ENCODE measurements at regions not wholly inside any gene's neighbourhood (a gene's known extent, or its start where the extent isn't known, plus 50 kb on each side); places are given as distances from the start of the nearest gene placed in this dataset.

GRCh38 chr3:168976969-168977368 lies 686.5 kb downstream of the MECOM start:
- Histone ChIP-seq H3K4me2 (ENCODE audit: unreplicated experiment) (no peak overlapping the region), H3K4me1 (ENCODE audit: insufficient read depth) (peaks cover 16% of the 10 kb centered on the region), H3K4me3 (no peak overlapping the region), H3K27ac (no peak overlapping the region), H3K27me3 (replicated peaks; ENCODE audit: insufficient read depth) (no peaks in the 10 kb centered on the region), H3K9me3 (ENCODE audit: low read depth) (no peaks in the 10 kb centered on the region), H3K36me3 (ENCODE audit: low read depth) (no peaks in the 10 kb centered on the region), H3K9ac (no peak overlapping the region), H2AFZ (no peak overlapping the region), H3K79me2 (ENCODE audit: insufficient read depth) (no peaks in the 10 kb centered on the region), H4K20me1 (ENCODE audit: insufficient read depth) (no peaks in the 10 kb centered on the region), H3F3A (ENCODE audit: insufficient read depth) (0 out of 2 replicates have a peak, but pooled peaks cover 7% of the 10 kb centered on the region), H3K9me2 (ENCODE audit: insufficient read depth) (no peaks in the 10 kb centered on the region)
- TF ChIP-seq EZH2 (IDR thresholded peaks at IDR 0.05; ENCODE audit: insufficient read depth, poor library complexity, severe bottlenecking) (no peak), EZH2phosphoT487 (IDR thresholded peaks at IDR 0.05; ENCODE audit: insufficient read depth, low read depth) (no peak)
- WGBS, 2 experiments (ENCODE audit: low coverage in 1 of 2, low lambda C conversion rate in 2 of 2, missing lambda C conversion rate in 2 of 2): 75 to 77% methylated on average over 2 of the region's 2 CpGs
- in situ Hi-C loops (cut with MboI): no loop called here
- no peak for DNase-seq

GRCh38 chr3:168975576-168975975 lies 687.9 kb downstream of the MECOM start:
- Histone ChIP-seq H3K4me2 (ENCODE audit: unreplicated experiment) (no peak overlapping the region), H3K27me3 (replicated peaks; ENCODE audit: insufficient read depth) (no peaks in the 10 kb centered on the region), H3K4me1 (ENCODE audit: insufficient read depth) (peaks cover 10% of the 10 kb centered on the region; the same call in 1 of the 2 replicates), H2AFZ (no peak overlapping the region), H3K27ac (no peak overlapping the region), H3K9me3 (ENCODE audit: low read depth) (no peaks in the 10 kb centered on the region), H3K9ac (no peak overlapping the region), H3K4me3 (no peak overlapping the region), H3K9me2 (ENCODE audit: insufficient read depth) (no peaks in the 10 kb centered on the region), H4K20me1 (ENCODE audit: insufficient read depth) (no peaks in the 10 kb centered on the region), H3K79me2 (ENCODE audit: insufficient read depth) (no peaks in the 10 kb centered on the region), H3F3A (ENCODE audit: insufficient read depth) (0 out of 2 replicates have a peak, but pooled peaks cover 7% of the 10 kb centered on the region), H3K36me3 (ENCODE audit: low read depth) (no peaks in the 10 kb centered on the region)
- TF ChIP-seq EZH2 (IDR thresholded peaks at IDR 0.05; ENCODE audit: insufficient read depth, poor library complexity, severe bottlenecking): no peak
- no peak for TF ChIP-seq EZH2phosphoT487 (IDR thresholded peaks at IDR 0.05; ENCODE audit: insufficient read depth, low read depth)
- in situ Hi-C loops (cut with MboI): no loop called here
- 81 to 90% methylated on average over 1 of the region's 1 CpG for WGBS, 2 experiments (ENCODE audit: low coverage in 1 of 2, low lambda C conversion rate in 2 of 2, missing lambda C conversion rate in 2 of 2)
- DNase-seq: no peak

- Histone ChIP-seq H3K9me2 (ENCODE audit: insufficient read depth) (no peaks in the 10 kb centered on the region), H3K36me3 (ENCODE audit: low read depth) (no peaks in the 10 kb centered on the region), H4K20me1 (ENCODE audit: insufficient read depth) (no peaks in the 10 kb centered on the region), H2AFZ (no peak overlapping the region), H3F3A (ENCODE audit: insufficient read depth) (0 out of 2 replicates have a peak, but pooled peaks cover 7% of the 10 kb centered on the region), H3K27ac (no peak overlapping the region), H3K4me2 (ENCODE audit: unreplicated experiment) (no peak overlapping the region), H3K9me3 (ENCODE audit: low read depth) (no peaks in the 10 kb centered on the region), H3K4me3 (no peak overlapping the region), H3K9ac (no peak overlapping the region), H3K27me3 (replicated peaks; ENCODE audit: insufficient read depth) (no peaks in the 10 kb centered on the region), H3K79me2 (ENCODE audit: insufficient read depth) (no peaks in the 10 kb centered on the region), H3K4me1 (ENCODE audit: insufficient read depth) (peaks cover 10% of the 10 kb centered on the region; the same call in 1 of the 2 replicates)
- no peak for DNase-seq
- in situ Hi-C loops (cut with MboI): no loop called here
- no peak for TF ChIP-seq EZH2 (IDR thresholded peaks at IDR 0.05; ENCODE audit: insufficient read depth, poor library complexity, severe bottlenecking)
- no peak for TF ChIP-seq EZH2phosphoT487 (IDR thresholded peaks at IDR 0.05; ENCODE audit: insufficient read depth, low read depth)
Measured at GRCh38 chr3:168974617-168975403, 688.7 kb downstream of the MECOM start.

- no peaks in the 10 kb centered on the region for H3K27me3 ChIP-seq (replicated peaks; ENCODE audit: insufficient read depth)
- 86 to 89% methylated on average over 2 of the region's 2 CpGs for WGBS, 2 experiments (ENCODE audit: low coverage in 1 of 2, low lambda C conversion rate in 2 of 2, missing lambda C conversion rate in 2 of 2)
- H3K36me3 ChIP-seq (ENCODE audit: low read depth): no peaks in the 10 kb centered on the region
- no peaks in the 10 kb centered on the region for H3K9me2 ChIP-seq (ENCODE audit: insufficient read depth)
- TF ChIP-seq EZH2 (IDR thresholded peaks at IDR 0.05; ENCODE audit: insufficient read depth, poor library complexity, severe bottlenecking) (no peak), EZH2phosphoT487 (IDR thresholded peaks at IDR 0.05; ENCODE audit: insufficient read depth, low read depth) (no peak)
- H3K79me2 ChIP-seq (ENCODE audit: insufficient read depth): no peaks in the 10 kb centered on the region
- H3F3A ChIP-seq (ENCODE audit: insufficient read depth): 0 out of 2 replicates have a peak, but pooled peaks cover 7% of the 10 kb centered on the region
- peaks cover 12% of the 10 kb centered on the region; the same call in 1 of the 2 replicates for H3K4me1 ChIP-seq (ENCODE audit: insufficient read depth)
- H4K20me1 ChIP-seq (ENCODE audit: insufficient read depth): no peaks in the 10 kb centered on the region
- in situ Hi-C loops (cut with MboI): no loop called here
- H3K9me3 ChIP-seq (ENCODE audit: low read depth): no peaks in the 10 kb centered on the region
- no peak overlapping the region for H3K4me2 ChIP-seq (ENCODE audit: unreplicated experiment)
- H3K4me3 ChIP-seq: no peak overlapping the region
- no peak overlapping the region for H2AFZ ChIP-seq
- H3K9ac ChIP-seq: no peak overlapping the region
- no peak overlapping the region for H3K27ac ChIP-seq
- DNase-seq: no peak
Measured at GRCh38 chr3:168973897-168974296, 689.6 kb downstream of the MECOM start.

Measured in GM23248 (cell line).